ENCODE measurements at regions not wholly inside any gene's neighbourhood (a gene's known extent, or its start where the extent isn't known, plus 50 kb on each side); places are given as distances from the start of the nearest gene placed in this dataset.

DNA sequence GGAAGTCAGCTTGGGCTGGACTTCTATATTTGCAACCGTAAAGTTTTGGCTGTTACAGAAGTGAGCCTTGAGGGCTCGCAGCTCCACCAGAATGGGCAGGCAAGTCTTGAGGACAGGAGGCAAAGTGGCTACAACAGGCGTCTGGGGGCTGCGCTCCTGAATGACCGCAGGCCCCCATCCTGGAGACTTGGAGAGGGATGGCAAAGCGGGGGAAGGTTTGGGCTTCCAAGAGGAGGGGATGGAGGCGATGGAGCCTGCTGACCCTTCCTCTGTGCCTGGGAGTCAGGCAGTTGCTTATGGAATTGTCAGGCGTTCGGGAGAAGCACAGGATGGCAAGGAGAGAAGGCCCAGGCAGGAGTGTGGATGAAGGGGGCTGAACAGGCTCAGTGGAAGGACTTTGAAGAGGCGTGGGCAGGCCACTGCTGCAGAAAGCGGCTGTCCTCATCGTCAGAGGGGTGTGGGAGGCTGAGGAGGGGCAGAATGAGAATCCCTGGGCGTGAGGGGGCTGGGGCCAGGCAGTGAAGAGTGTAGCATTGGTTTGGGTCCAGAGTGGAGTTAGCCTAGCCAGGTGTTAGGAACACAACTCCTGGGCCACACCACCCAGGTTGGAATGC, 72.3 kb downstream of the INHBB start:
- TF ChIP-seq, protein P1, sequence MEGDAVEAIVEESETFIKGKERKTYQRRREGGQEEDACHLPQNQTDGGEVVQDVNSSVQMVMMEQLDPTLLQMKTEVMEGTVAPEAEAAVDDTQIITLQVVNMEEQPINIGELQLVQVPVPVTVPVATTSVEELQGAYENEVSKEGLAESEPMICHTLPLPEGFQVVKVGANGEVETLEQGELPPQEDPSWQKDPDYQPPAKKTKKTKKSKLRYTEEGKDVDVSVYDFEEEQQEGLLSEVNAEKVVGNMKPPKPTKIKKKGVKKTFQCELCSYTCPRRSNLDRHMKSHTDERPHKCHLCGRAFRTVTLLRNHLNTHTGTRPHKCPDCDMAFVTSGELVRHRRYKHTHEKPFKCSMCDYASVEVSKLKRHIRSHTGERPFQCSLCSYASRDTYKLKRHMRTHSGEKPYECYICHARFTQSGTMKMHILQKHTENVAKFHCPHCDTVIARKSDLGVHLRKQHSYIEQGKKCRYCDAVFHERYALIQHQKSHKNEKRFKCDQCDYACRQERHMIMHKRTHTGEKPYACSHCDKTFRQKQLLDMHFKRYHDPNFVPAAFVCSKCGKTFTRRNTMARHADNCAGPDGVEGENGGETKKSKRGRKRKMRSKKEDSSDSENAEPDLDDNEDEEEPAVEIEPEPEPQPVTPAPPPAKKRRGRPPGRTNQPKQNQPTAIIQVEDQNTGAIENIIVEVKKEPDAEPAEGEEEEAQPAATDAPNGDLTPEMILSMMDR (IDR thresholded peaks at IDR 0.05): no peak
- no peak for TF ChIP-seq POLR2A (IDR thresholded peaks at IDR 0.05)
- TF ChIP-seq POLR2AphosphoS5 (IDR thresholded peaks at IDR 0.05): no peak
